ENCODE measurements at regions not wholly inside any gene's neighbourhood (a gene's known extent, or its start where the extent isn't known, plus 50 kb on each side); places are given as distances from the start of the nearest gene placed in this dataset.

- TF ChIP-seq CTCF (IDR thresholded peaks at IDR 0.05; ENCODE audit: borderline replicate concordance, extremely low read depth, low read length, poor library complexity, severe bottlenecking) (no peak), EZH2 (IDR thresholded peaks at IDR 0.05; ENCODE audit: borderline replicate concordance, low read depth, low read length, severe bottlenecking) (no peak)
Measured at GRCh38 chr16:86962913-86963312, 354.3 kb downstream of the C16orf95 start.
